Transverse colon (tissue), 4 donors: ENCODE measurements at regions not wholly inside any gene's neighbourhood (a gene's known extent, or its start where the extent isn't known, plus 50 kb on each side); places are given as distances from the start of the nearest gene placed in this dataset.
"Not testable (repeated sequence)": the region's sequence is repeated elsewhere in the genome, so short reads cannot be mapped to it uniquely, and the experiment has no call there.

Source experiments
- EP300 ChIP-seq: sonication (generic); formaldehyde crosslinking; IDR thresholded peaks from one replicate; pipeline ENCODE4 v1.6.1; 2017; ENCODE audit warnings: antibody characterized with exemption, low read depth
- POLR2AphosphoS5 ChIP-seq, 3 donors: sonication (generic); formaldehyde crosslinking; IDR thresholded peaks; one replicate each; pipeline ENCODE4 v1.6.1; 2016; ENCODE audit warnings: antibody characterized with exemption in 3 of 3
- TF ChIP-seq, protein P1 (sequence below), 5 experiments: fragments of 200-600 bp in 3 of 5; fragments of 450-650 bp in 2 of 5; sonication (generic) in 3 of 5; IDR thresholded peaks; 1 replicate in 2 of 5; 2 replicates in 3 of 5; pipeline ENCODE4 v1.5.1; 2016 to 2017; ENCODE audit warnings: antibody characterized with exemption in 5 of 5, inconsistent platforms in 3 of 5, mild to moderate bottlenecking in 2 of 5, moderate library complexity in 1 of 5

DNA sequence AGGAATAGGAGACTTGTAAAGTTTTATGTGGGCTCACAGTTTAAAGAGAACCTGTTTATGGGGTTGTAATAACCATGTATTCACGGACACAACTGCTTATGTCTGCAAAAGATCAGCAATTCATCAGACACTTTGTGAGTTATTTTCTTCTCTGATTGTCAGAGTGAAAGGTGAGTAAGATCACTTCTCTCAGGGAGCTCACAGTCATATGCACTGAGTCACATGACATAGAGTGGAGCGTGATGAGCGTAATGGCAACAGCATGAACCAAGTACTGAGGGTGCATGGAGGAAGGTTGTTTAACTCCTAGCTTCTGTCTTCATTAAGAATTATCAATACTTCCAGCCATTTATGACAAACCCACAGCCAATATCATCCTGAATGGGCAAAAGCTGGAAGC is 128.8 kb downstream of the OR4M2 start:
- TF ChIP-seq, protein P1, sequence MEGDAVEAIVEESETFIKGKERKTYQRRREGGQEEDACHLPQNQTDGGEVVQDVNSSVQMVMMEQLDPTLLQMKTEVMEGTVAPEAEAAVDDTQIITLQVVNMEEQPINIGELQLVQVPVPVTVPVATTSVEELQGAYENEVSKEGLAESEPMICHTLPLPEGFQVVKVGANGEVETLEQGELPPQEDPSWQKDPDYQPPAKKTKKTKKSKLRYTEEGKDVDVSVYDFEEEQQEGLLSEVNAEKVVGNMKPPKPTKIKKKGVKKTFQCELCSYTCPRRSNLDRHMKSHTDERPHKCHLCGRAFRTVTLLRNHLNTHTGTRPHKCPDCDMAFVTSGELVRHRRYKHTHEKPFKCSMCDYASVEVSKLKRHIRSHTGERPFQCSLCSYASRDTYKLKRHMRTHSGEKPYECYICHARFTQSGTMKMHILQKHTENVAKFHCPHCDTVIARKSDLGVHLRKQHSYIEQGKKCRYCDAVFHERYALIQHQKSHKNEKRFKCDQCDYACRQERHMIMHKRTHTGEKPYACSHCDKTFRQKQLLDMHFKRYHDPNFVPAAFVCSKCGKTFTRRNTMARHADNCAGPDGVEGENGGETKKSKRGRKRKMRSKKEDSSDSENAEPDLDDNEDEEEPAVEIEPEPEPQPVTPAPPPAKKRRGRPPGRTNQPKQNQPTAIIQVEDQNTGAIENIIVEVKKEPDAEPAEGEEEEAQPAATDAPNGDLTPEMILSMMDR (IDR thresholded peaks at IDR 0.05): not testable (repeated sequence)
- not testable (repeated sequence) for TF ChIP-seq EP300; POLR2AphosphoS5 (IDR thresholded peaks at IDR 0.05)
